Activated CD8-positive, alpha-beta memory T cell treated with anti-CD3 and anti-CD28 coated beads, Interleukin-2, amount 10 ng/mL, durations not matched to agents 7 days and 5 days (primary cell): ENCODE measurements at regions not wholly inside any gene's neighbourhood (a gene's known extent, or its start where the extent isn't known, plus 50 kb on each side); places are given as distances from the start of the nearest gene placed in this dataset.

Experiments used
- ATAC-seq: fragments of 150-1000 bp; cut with Tn5 transposase; one replicate; pipeline ENCODE4 v1.10.0; 2021; ENCODE audit warnings: moderate library complexity
- CTCF ChIA-PET: fragments of 350-600 bp; sonication (Branson Sonifier 250); formaldehyde crosslinking; loops from one replicate; lab custom pipeline; 2021; ENCODE audit warnings: antibody characterized with exemption; lab: Charles Lee
- DNase-seq: peaks from one replicate; pipeline ENCODE4 v3.0.0-alpha.2; 2020
- H3K27ac Mint-ChIP-seq: one replicate; pipeline ENCODE4 v1.8.0; 2021; ENCODE audit warnings: mild to moderate bottlenecking, mixed read lengths
- H3K27me3 Mint-ChIP-seq: one replicate; pipeline ENCODE4 v1.8.0; 2021; ENCODE audit warnings: mixed read lengths
- H3K36me3 Mint-ChIP-seq: one replicate; pipeline ENCODE4 v1.8.0; 2021; ENCODE audit warnings: mild to moderate bottlenecking, mixed read lengths
- H3K4me1 Mint-ChIP-seq: one replicate; pipeline ENCODE4 v1.8.0; 2021; ENCODE audit warnings: mixed read lengths
- H3K4me3 Mint-ChIP-seq: one replicate; pipeline ENCODE4 v1.8.0; 2021; ENCODE audit warnings: mild to moderate bottlenecking, moderate library complexity, mixed read lengths
- H3K9me3 Mint-ChIP-seq: one replicate; pipeline ENCODE4 v1.8.0; 2022; ENCODE audit warnings: low read depth, mixed read lengths

DNA sequence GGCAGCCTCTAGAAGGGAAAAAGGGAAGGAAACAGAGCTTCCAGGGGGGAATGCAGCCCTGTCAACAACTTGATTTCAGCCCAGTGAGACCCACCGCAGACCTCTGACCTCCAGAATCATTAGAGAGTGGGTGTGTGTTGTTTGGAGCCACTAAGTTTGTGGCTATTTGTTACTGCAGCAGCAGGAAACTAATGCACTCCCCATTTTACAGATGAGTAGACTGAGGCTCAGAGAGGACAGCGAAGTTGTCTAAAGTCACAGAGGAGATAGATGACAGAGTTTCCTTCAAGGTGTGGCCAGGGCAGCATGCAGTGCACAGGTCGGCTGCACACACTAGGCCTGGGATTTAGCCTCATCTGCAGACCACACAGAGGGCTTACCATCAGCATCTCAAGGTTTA lies 81.8 kb upstream of the ALDH1L1 start:
- CTCF ChIA-PET: no interaction called here
- ATAC-seq: no peak

DNA sequence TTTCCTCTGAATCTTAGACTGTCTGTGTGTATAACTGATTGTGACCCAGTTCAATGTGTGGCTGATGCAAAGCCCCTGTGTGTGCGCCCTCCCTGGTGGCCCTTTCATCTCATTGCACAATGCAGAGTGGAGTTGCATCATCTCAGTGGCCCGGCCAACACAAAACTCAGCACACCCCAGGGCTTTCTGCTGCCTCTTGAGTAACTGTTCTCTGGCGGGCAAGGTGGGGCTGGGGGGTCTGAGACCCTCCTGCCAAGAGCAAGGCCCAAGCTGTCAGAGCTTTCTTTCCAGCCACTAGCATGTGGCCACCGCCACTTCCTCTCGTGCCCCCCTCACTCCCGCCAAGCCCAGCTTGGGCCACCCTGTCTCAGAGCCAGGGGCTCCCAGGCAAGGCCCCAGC lies 80.7 kb upstream of the ALDH1L1 start:
- CTCF ChIA-PET: no interaction called here
- peaks cover 5% of the 10 kb centered on the region for H3K27me3 Mint-ChIP-seq
- H3K27ac Mint-ChIP-seq: no peak overlapping the region
- no peak overlapping the region for H3K4me3 Mint-ChIP-seq
- ATAC-seq: no peak
- H3K36me3 Mint-ChIP-seq: no peaks in the 10 kb centered on the region
- DNase-seq: no peak
- H3K9me3 Mint-ChIP-seq: no peaks in the 10 kb centered on the region
- no peaks in the 10 kb centered on the region for H3K4me1 Mint-ChIP-seq

More for the DNA sequence above, 81.8 kb upstream of the ALDH1L1 start:
- Mint-ChIP-seq H3K9me3 (no peaks in the 10 kb centered on the region), H3K27me3 (peaks cover 12% of the 10 kb centered on the region), H3K27ac (no peak overlapping the region), H3K4me3 (no peak overlapping the region), H3K4me1 (no peaks in the 10 kb centered on the region), H3K36me3 (no peaks in the 10 kb centered on the region)
- DNase-seq: no peak

DNA sequence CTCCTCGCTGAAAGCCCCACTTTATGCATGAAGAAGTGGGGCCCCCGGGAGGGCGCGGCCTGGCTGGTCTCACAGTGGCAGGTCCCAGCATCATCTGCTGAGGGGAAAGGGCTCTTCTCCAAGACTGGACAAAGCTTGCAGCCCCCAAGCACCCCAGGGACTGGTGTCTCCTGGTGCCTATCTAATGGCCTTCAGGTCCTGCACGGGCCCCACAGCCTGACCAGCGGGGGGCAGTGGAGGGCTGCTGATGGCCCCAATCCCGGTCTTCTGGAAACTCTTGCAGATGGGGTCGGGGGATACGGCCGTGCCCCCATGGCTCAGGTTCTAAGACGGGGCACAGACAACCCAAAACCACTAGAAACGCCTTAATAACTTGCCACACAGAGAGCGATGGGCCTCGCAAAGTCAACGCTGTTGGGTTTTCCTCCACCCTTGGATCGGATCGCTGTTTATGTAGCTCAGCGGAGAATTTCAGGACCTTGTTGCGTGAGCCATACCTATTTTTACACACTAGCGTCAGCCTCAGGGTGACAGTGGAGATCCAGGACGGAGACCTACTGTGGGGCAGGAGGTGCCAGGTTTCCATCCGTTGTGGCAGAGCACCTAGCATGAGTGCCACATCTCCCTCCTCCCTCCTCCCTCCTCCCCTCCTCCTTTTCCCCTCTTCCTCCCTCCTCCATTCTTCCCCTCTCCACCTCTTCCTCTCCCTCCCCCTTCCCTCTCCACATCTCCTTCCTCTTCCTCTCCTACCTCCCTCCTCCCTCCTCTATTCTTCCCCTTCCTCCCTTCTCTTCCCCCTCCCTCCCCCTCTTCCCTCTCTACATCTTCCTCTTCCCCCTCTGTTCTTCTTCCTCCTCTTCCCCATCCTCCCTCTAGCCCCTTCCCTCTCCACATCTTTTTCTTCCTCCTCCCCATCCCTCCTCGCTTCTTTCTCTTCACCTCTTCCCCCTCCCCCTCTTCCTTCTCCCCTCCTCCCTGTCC lies 79.3 kb upstream of the ALDH1L1 start:
- CTCF ChIA-PET: no interaction called here
- H3K36me3 Mint-ChIP-seq: no peaks in the 10 kb centered on the region
- ATAC-seq (no peak), DNase-seq (no peak)
- no peaks in the 10 kb centered on the region for H3K4me1 Mint-ChIP-seq
- H3K4me3 Mint-ChIP-seq: no peak overlapping the region
- H3K9me3 Mint-ChIP-seq: no peaks in the 10 kb centered on the region
- H3K27ac Mint-ChIP-seq: no peak overlapping the region
- no peaks in the 10 kb centered on the region for H3K27me3 Mint-ChIP-seq

DNA sequence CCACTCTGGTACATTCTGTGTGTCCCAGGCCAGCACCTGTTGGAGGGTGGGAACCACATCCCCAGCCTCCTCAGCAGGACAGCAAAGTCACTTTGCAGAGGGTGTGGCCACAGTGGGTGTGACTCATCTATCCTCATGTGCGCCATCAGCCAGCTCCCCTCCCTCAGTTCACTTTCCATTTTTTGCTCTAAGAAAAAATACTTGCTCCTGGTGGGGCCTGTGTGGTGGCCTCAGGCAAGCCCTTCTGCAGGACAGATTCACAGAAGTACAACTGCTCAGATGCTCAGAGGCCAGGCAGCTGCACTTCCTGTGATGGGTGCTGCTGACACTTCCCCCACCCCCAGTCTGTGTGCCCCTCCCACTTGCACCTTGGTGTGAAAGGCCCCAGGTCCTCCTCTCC lies 78.3 kb upstream of the ALDH1L1 start:
- ATAC-seq (no peak), DNase-seq (no peak)
- Mint-ChIP-seq H3K4me3 (no peak overlapping the region), H3K27ac (no peak overlapping the region), H3K36me3 (no peaks in the 10 kb centered on the region), H3K9me3 (no peaks in the 10 kb centered on the region), H3K27me3 (no peaks in the 10 kb centered on the region), H3K4me1 (no peaks in the 10 kb centered on the region)
- CTCF ChIA-PET: no interaction called here

DNA sequence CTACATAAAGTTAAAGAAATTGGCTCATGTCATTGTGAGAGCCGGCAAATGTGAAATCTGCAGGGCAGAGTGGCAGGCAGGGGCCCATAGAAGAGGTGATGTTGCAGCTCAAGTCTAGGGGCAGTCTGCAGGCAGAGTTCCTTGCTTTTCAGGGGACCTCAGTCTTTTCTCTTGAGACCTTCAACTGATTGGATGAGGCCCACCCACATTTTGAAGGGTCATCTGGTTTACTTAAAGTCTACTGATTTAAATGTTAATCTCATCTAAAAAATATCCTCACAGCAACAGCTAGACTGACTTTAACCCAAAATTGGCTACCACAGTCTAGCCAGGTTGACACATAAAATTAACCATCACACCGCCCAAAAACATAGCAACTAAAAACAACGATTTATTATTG lies 77.6 kb upstream of the ALDH1L1 start:
- CTCF ChIA-PET: no interaction called here
- Mint-ChIP-seq H3K27me3 (no peaks in the 10 kb centered on the region), H3K4me3 (no peak overlapping the region), H3K9me3 (no peaks in the 10 kb centered on the region), H3K27ac (no peak overlapping the region), H3K4me1 (no peaks in the 10 kb centered on the region), H3K36me3 (no peaks in the 10 kb centered on the region)
- ATAC-seq: no peak
- no peak for DNase-seq

DNA sequence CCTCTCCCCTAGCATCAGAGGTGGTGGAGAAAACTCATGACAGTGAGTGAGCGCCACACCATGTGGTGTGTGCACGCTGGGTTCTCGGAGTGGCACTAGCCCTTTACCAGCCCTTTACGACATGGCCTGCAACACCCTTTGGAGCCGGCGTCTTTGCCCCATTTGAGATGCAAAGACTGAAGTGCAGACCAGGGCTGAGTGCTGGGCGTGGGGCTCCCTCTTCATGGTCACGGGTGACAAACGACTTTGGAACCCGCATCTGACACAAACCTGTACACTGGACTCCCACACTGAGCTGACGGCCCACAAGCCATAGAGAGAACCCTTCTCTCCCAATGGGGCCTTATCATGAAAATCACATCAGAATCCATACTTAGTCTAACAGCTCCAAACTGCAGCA lies 76.8 kb upstream of the ALDH1L1 start:
- Mint-ChIP-seq H3K4me3 (no peak overlapping the region), H3K4me1 (no peaks in the 10 kb centered on the region), H3K27me3 (peaks cover 5% of the 10 kb centered on the region), H3K36me3 (no peaks in the 10 kb centered on the region), H3K27ac (no peak overlapping the region), H3K9me3 (no peaks in the 10 kb centered on the region)
- ATAC-seq (no peak), DNase-seq (no peak)
- CTCF ChIA-PET: no interaction called here

DNA sequence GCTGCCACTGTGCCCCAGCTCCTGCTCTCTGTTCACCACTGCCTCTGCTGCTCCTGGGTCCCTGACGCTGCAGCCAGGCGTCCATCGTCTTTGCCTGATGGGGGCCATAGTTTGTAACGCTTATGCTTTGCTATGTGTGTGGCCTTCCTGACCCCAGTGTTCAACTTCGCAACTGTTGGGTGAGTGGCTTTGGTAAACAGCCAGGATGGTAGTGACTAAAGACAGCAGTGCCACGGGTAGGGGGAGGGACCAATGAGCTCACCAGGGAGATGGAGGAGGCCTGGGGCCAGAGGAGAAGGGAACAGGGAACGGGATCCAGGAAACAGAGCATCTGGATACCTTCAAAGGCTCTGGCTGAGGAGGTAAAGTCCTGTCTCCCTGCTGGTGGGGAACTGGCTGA lies 75.9 kb upstream of the ALDH1L1 start:
- CTCF ChIA-PET: no interaction called here
- H3K27me3 Mint-ChIP-seq: peaks cover 5% of the 10 kb centered on the region

DNA sequence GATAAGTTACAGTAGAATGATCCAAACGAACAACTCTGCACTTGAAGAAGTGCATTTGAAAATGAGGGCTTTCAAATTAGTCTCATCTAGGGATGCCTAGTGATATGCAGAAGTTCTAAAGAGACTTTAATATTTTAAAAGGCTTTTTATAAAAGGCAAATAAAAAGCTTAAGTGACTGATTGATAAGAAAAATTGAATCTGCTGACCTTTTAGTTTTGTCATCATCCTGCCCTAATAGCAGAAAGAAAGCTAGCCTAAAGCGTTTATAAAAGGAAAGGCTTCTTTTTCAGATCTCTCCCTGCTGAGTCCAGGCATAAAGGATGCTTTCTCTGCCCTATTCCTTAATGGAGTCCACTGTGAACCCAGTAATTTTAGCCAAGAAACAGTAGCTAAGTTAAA lies 72.7 kb upstream of the ALDH1L1 start:
- H3K9me3 Mint-ChIP-seq: no peaks in the 10 kb centered on the region
- peaks cover 18% of the 10 kb centered on the region for H3K27me3 Mint-ChIP-seq
- H3K36me3 Mint-ChIP-seq: no peaks in the 10 kb centered on the region
- ATAC-seq: no peak
- H3K4me3 Mint-ChIP-seq: no peak overlapping the region
- DNase-seq: no peak
- CTCF ChIA-PET: no interaction called here
- H3K27ac Mint-ChIP-seq: no peak overlapping the region
- H3K4me1 Mint-ChIP-seq: no peaks in the 10 kb centered on the region

More for the DNA sequence above, 75.9 kb upstream of the ALDH1L1 start:
- DNase-seq (no peak), ATAC-seq (no peak)
- H3K27ac Mint-ChIP-seq: no peak overlapping the region
- no peaks in the 10 kb centered on the region for H3K9me3 Mint-ChIP-seq
- no peak overlapping the region for H3K4me3 Mint-ChIP-seq
- H3K4me1 Mint-ChIP-seq: no peaks in the 10 kb centered on the region
- H3K36me3 Mint-ChIP-seq: no peaks in the 10 kb centered on the region

DNA sequence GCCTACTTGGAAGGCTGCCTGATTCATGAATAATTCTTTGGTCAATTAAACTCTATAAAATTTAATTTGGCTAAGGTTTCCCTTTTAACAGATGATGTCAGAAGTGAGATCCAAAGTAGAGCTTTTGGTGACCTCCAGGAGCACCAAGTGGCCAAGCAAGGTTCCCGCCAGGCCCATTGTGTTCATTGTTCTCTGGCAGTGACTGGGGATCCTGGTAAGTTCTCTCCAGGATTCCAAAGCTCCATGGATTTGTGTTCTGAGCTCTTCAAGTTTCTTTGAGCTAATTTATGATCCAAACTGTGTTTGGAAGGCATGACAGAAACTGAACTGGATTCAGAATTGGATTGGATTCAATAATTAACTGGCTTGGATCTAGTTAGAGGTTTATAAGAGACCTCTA lies 72.0 kb upstream of the ALDH1L1 start:
- DNase-seq (no peak), ATAC-seq (no peak)
- no peaks in the 10 kb centered on the region for H3K36me3 Mint-ChIP-seq
- no peak overlapping the region for H3K4me3 Mint-ChIP-seq
- H3K4me1 Mint-ChIP-seq: no peaks in the 10 kb centered on the region
- no peaks in the 10 kb centered on the region for H3K9me3 Mint-ChIP-seq
- H3K27me3 Mint-ChIP-seq: peaks cover 18% of the 10 kb centered on the region
- CTCF ChIA-PET: no interaction called here
- H3K27ac Mint-ChIP-seq: no peak overlapping the region

DNA sequence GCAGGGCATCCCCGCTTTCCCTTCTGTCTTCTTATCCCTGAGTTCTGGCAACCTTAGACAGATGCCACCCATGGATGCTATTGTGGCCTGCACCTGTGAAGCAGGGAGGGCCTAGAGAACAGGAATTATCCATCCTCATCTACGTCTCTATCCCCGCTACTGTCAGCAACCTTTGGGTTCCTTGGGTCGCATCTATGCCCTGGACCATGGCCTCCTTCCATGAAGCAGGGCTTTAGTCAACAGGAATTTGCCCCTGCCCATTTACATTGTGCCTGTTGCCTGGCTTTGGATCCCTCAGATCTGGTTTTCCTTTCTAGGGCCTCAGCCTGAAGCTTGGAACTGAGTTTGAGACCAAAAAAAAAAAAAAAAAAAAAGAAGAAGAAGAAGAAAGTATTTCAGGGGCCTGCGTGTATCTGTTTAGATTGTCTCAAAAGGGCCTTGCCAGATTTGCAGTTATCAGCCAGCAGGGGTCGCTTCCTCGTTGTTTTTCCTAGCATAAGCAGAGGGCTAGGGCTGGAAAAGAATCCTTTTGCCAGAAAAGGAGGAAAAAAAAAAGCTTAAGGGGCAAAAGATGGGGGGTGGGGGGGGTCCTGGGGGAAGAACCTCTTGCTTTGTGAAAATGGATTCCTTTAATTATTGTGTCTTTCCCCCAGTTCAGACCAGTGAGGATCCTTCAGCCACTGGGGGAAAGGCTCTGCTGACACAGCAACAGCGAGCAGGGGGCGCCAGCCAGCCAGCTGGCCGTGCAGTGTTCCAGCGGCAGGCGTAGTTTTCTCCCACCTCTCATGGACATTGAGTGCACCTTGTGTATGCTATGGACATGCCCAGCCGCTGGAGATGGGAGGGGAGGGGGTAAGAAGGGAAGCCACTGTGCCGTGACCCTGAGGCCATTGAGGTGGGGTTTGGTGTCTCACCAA lies 65.7 kb upstream of the ALDH1L1 start:
- no peak for DNase-seq
- H3K27ac Mint-ChIP-seq: no peak overlapping the region
- ATAC-seq: no peak
- H3K27me3 Mint-ChIP-seq: peaks cover 20% of the 10 kb centered on the region
- CTCF ChIA-PET: no interaction called here
- H3K4me3 Mint-ChIP-seq: no peak overlapping the region
- H3K36me3 Mint-ChIP-seq: no peaks in the 10 kb centered on the region
- H3K4me1 Mint-ChIP-seq: no peaks in the 10 kb centered on the region
- no peaks in the 10 kb centered on the region for H3K9me3 Mint-ChIP-seq
